Large intestine (tissue), 3 donors: ENCODE measurements at regions not wholly inside any gene's neighbourhood (a gene's known extent, or its start where the extent isn't known, plus 50 kb on each side); places are given as distances from the start of the nearest gene placed in this dataset.

Source experiments
- DNase-seq, 2 donors: peaks; one replicate each; pipeline versions ENCODE4 v3.0.0 to v3.0.0-alpha.2; 2013
- H3K27ac ChIP-seq: one replicate; pipeline ENCODE4 v1.5.1; 2013; ENCODE audit warnings: low read length
- H3K27me3 ChIP-seq: 2 replicates; pipeline ENCODE4 v1.6.1; 2013; ENCODE audit warnings: low read length; ENCODE audit not compliant: control insufficient read depth, insufficient read depth
- H3K36me3 ChIP-seq: 2 replicates; pipeline ENCODE4 v1.6.1; 2013; ENCODE audit warnings: low read length; ENCODE audit not compliant: control insufficient read depth, insufficient read depth
- H3K4me1 ChIP-seq: one replicate; pipeline ENCODE4 v1.6.1; 2013; ENCODE audit warnings: low read length; ENCODE audit not compliant: control insufficient read depth, insufficient read depth
- H3K4me3 ChIP-seq: one replicate; pipeline ENCODE4 v1.5.1; 2013; ENCODE audit warnings: low read length
- H3K9me3 ChIP-seq: one replicate; pipeline ENCODE4 v1.6.1; 2013; ENCODE audit warnings: mild to moderate bottlenecking, low read depth, low read length, moderate library complexity; ENCODE audit not compliant: control insufficient read depth
- WGBS: methylation state at CpG from one replicate; pipeline ENCODE4 v1.1.5; 2013; ENCODE audit warnings: low lambda C conversion rate; ENCODE audit not compliant: insufficient coverage; 5-methylcytosine and 5-hydroxymethylcytosine counted together

DNA sequence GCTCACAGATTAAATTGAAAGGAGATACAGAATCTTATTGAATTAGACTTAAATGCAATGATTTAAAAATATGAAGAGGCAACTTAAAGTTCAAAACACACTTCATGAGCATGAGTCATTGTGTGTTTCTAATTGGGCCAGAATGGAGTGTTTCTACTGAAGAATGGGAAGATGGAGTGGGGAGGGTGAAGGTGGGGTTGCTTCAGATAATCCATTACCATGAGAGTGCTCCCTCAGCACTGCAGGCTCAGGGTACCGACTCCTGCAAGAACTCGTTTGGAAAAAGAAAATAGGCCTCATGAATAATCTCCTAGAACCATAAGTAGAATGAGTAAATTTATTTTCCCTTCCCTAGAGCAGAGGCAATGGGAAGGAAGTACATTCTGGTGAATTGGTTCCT, 372.8 kb downstream of the TOX3 start:
- Histone ChIP-seq H3K4me3 (no peak overlapping the region), H3K4me1 (no peaks in the 10 kb centered on the region), H3K27ac (no peak overlapping the region), H3K36me3 (no peaks in the 10 kb centered on the region), H3K9me3 (no peaks in the 10 kb centered on the region), H3K27me3 (no peaks in the 10 kb centered on the region)
- no peak for DNase-seq
- no CpG with 5 or more reads among the region's 2 CpGs for WGBS

GRCh38 chr16:52171481-52171880, 375.5 kb downstream of the TOX3 start:
- no peaks in the 10 kb centered on the region for H3K4me1 ChIP-seq
- H3K4me3 ChIP-seq, result no peak overlapping the region
- no peaks in the 10 kb centered on the region for H3K36me3 ChIP-seq
- DNase-seq, result no peak
- no peak overlapping the region for H3K27ac ChIP-seq
- H3K27me3 ChIP-seq, result no peaks in the 10 kb centered on the region
- H3K9me3 ChIP-seq, result no peaks in the 10 kb centered on the region

- H3K4me1 ChIP-seq, result no peaks in the 10 kb centered on the region
- H3K36me3 ChIP-seq, result no peaks in the 10 kb centered on the region
- H3K27me3 ChIP-seq, result no peaks in the 10 kb centered on the region
- no peak for DNase-seq
- H3K9me3 ChIP-seq, result no peaks in the 10 kb centered on the region
- H3K27ac ChIP-seq, result no peak overlapping the region
- H3K4me3 ChIP-seq, result no peak overlapping the region
- WGBS, result no CpG with 5 or more reads among the region's 1 CpG
Observed at GRCh38 chr16:52167328-52167727, 379.6 kb downstream of the TOX3 start.

GRCh38 chr16:52165961-52166360, 381.0 kb downstream of the TOX3 start:
- no peak for DNase-seq
- Histone ChIP-seq H3K9me3 (no peaks in the 10 kb centered on the region), H3K27ac (no peak overlapping the region), H3K4me1 (no peaks in the 10 kb centered on the region), H3K4me3 (no peak overlapping the region), H3K36me3 (no peaks in the 10 kb centered on the region), H3K27me3 (no peaks in the 10 kb centered on the region)
- WGBS, result 90% methylated on average over 4 of the region's 8 CpGs

- no peaks in the 10 kb centered on the region for H3K27me3 ChIP-seq
- H3K9me3 ChIP-seq, result no peaks in the 10 kb centered on the region
- DNase-seq, result no peak
- WGBS, result 100% methylated on average over 2 of the region's 3 CpGs
- H3K36me3 ChIP-seq, result no peaks in the 10 kb centered on the region
- H3K27ac ChIP-seq, result no peak overlapping the region
- H3K4me3 ChIP-seq, result no peak overlapping the region
- no peaks in the 10 kb centered on the region for H3K4me1 ChIP-seq
Observed at GRCh38 chr16:52149003-52149402, 397.9 kb downstream of the TOX3 start.

GRCh38 chr16:52141871-52142270, 405.1 kb downstream of the TOX3 start:
- no peak overlapping the region for H3K27ac ChIP-seq
- H3K36me3 ChIP-seq, result no peaks in the 10 kb centered on the region
- no CpG with 5 or more reads among the region's 4 CpGs for WGBS
- no peaks in the 10 kb centered on the region for H3K4me1 ChIP-seq
- no peak overlapping the region for H3K4me3 ChIP-seq
- no peaks in the 10 kb centered on the region for H3K9me3 ChIP-seq
- H3K27me3 ChIP-seq, result no peaks in the 10 kb centered on the region
- DNase-seq, result no peak

DNA sequence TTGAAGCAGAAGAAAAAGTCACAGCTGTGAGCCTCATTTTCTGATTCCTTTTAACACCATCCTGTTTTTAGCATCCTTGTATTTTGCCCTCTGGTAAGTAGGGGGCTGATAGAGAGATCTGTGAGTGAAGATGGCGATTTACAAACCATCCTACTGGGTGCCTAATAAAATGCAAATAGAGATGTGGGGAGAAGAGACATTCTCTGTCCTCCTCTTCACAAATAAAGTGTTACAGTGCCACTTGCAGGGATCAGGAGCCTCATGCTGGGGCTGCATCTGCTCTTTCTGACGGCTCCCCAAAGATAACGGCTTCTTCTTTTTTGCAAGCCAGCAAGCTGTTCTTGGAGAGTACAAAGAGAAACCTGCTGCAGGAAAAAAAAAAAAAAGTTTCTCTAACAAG, 418.6 kb downstream of the TOX3 start:
- H3K9me3 ChIP-seq, result no peaks in the 10 kb centered on the region

DNA sequence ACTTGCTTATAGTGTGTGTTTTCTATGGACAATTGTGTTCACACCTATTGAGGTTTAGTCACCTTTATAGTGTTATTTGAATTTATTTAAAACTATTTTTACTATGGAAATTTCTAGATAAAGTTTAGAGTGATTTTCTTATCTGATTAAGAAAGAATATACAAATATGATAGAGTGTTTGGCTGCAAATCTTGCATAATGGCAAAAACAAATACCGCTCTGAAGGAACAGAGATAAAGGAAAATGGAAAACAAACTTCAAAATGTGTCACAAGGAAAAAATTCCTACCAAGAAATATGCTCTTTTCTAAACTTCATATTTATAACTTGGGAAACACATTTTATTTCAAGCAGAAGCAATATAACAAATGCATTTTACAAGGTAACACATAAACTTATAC, 423.1 kb downstream of the TOX3 start:
- H3K27ac ChIP-seq, result no peak overlapping the region
- 100% methylated on average over 1 of the region's 1 CpG for WGBS

More for the DNA sequence above, 418.6 kb downstream of the TOX3 start:
- no peak overlapping the region for H3K27ac ChIP-seq
- H3K27me3 ChIP-seq, result no peaks in the 10 kb centered on the region
- no peak overlapping the region for H3K4me3 ChIP-seq
- H3K4me1 ChIP-seq, result no peaks in the 10 kb centered on the region
- WGBS, result no CpG with 5 or more reads among the region's 3 CpGs
- no peaks in the 10 kb centered on the region for H3K36me3 ChIP-seq
- DNase-seq, result no peak

GRCh38 chr16:52123061-52123839, 423.7 kb downstream of the TOX3 start:
- no CpG with 5 or more reads among the region's 2 CpGs for WGBS
- Histone ChIP-seq H3K27ac (no peak overlapping the region), H3K4me3 (no peak overlapping the region), H3K36me3 (no peaks in the 10 kb centered on the region), H3K4me1 (no peaks in the 10 kb centered on the region), H3K9me3 (no peaks in the 10 kb centered on the region), H3K27me3 (no peaks in the 10 kb centered on the region)
- no peak for DNase-seq

More for the DNA sequence above, 423.1 kb downstream of the TOX3 start:
- H3K4me3 ChIP-seq, result no peak overlapping the region
- no peak for DNase-seq
- no peaks in the 10 kb centered on the region for H3K9me3 ChIP-seq
- no peaks in the 10 kb centered on the region for H3K4me1 ChIP-seq
- H3K36me3 ChIP-seq, result no peaks in the 10 kb centered on the region
- no peaks in the 10 kb centered on the region for H3K27me3 ChIP-seq

GRCh38 chr16:52117171-52117570, 429.8 kb downstream of the TOX3 start:
- Histone ChIP-seq H3K27ac (no peak overlapping the region), H3K4me3 (no peak overlapping the region), H3K9me3 (no peaks in the 10 kb centered on the region), H3K36me3 (no peaks in the 10 kb centered on the region), H3K27me3 (no peaks in the 10 kb centered on the region), H3K4me1 (no peaks in the 10 kb centered on the region)
- 90% methylated on average over 2 of the region's 2 CpGs for WGBS
- DNase-seq, result no peak

- WGBS, result no CpG with 5 or more reads among the region's 4 CpGs
- H3K27me3 ChIP-seq, result no peaks in the 10 kb centered on the region
- H3K27ac ChIP-seq, result no peak overlapping the region
- no peaks in the 10 kb centered on the region for H3K36me3 ChIP-seq
- H3K4me3 ChIP-seq, result no peak overlapping the region
- H3K4me1 ChIP-seq, result no peaks in the 10 kb centered on the region
- H3K9me3 ChIP-seq, result no peaks in the 10 kb centered on the region
- DNase-seq, result no peak
Observed at GRCh38 chr16:52114379-52114778, 432.6 kb downstream of the TOX3 start.
